GM23338 (cell line): ENCODE measurements at regions not wholly inside any gene's neighbourhood (a gene's known extent, or its start where the extent isn't known, plus 50 kb on each side); places are given as distances from the start of the nearest gene placed in this dataset.

Source experiments
- ATAC-seq: fragments of 200-7000 bp; cut with Tn5 transposase; 3 replicates; pipeline ENCODE4 v1.9.1; 2020
- DNase-seq: peaks from one replicate; pipeline ENCODE4 v3.0.0-alpha.2; 2015; ENCODE audit warnings: low spot score
- H2AFZ ChIP-seq: fragments of 200-600 bp; sonication (generic); 2 replicates; pipeline ENCODE4 v1.8.0; 2016; ENCODE audit warnings: antibody characterized with exemption, mild to moderate bottlenecking, moderate library complexity
- H3F3A ChIP-seq: fragments of 200-600 bp; sonication (generic); replicated peaks from 2 replicates; pipeline ENCODE4 v1.8.0; 2017; ENCODE audit warnings: antibody characterized with exemption, mixed run types, low read depth
- H3K27ac ChIP-seq: fragments of 200-600 bp; sonication (generic); 2 replicates; pipeline ENCODE4 v1.6.1; 2016; ENCODE audit warnings: low read depth
- H3K27me3 ChIP-seq: fragments of 200-600 bp; sonication (generic); 2 replicates; pipeline ENCODE4 v1.8.0; 2016; ENCODE audit warnings: mild to moderate bottlenecking, mixed run types, moderate library complexity; ENCODE audit not compliant: insufficient read depth
- H3K36me3 ChIP-seq: fragments of 200-600 bp; sonication (generic); 2 replicates; pipeline ENCODE4 v1.8.0; 2016; ENCODE audit warnings: mild to moderate bottlenecking; ENCODE audit not compliant: insufficient read depth
- H3K4me1 ChIP-seq: fragments of 200-600 bp; sonication (generic); 2 replicates; pipeline ENCODE4 v1.8.0; 2016; ENCODE audit warnings: mild to moderate bottlenecking, moderate library complexity; ENCODE audit not compliant: insufficient read depth
- H3K4me2 ChIP-seq: fragments of 200-600 bp; sonication (generic); 2 replicates; pipeline ENCODE4 v1.7.1; 2017; ENCODE audit warnings: mixed run types
- H3K4me3 ChIP-seq: fragments of 200-600 bp; sonication (generic); 2 replicates; pipeline ENCODE4 v1.6.1; 2016; ENCODE audit warnings: mixed run types
- H3K79me2 ChIP-seq: fragments of 200-600 bp; sonication (generic); replicated peaks from 2 replicates; pipeline ENCODE4 v1.8.0; 2017; ENCODE audit warnings: mild to moderate bottlenecking; ENCODE audit not compliant: insufficient read depth
- H3K9me2 ChIP-seq: fragments of 200-600 bp; sonication (generic); 2 replicates; pipeline ENCODE4 v1.8.0; 2017; ENCODE audit not compliant: insufficient read depth
- H4K20me1 ChIP-seq: fragments of 200-600 bp; sonication (generic); replicated peaks from 2 replicates; pipeline ENCODE4 v1.8.0; 2017; ENCODE audit warnings: mild to moderate bottlenecking; ENCODE audit not compliant: insufficient read depth
- H3K27ac Mint-ChIP-seq: 2 replicates; pipeline ENCODE4 v1.8.0; 2020; ENCODE audit warnings: inconsistent platforms, mild to moderate bottlenecking, moderate library complexity, mixed read lengths
- H3K27me3 Mint-ChIP-seq: 3 replicates; pipeline ENCODE4 v1.8.0; 2022; ENCODE audit warnings: low read depth, mild to moderate bottlenecking, moderate library complexity, mixed read lengths, inconsistent platforms; ENCODE audit not compliant: insufficient read depth, poor library complexity
- H3K36me3 Mint-ChIP-seq: 3 replicates; pipeline ENCODE4 v1.8.0; 2021; ENCODE audit warnings: low read depth, mild to moderate bottlenecking, inconsistent platforms, moderate library complexity, mixed read lengths
- H3K4me1 Mint-ChIP-seq: 3 replicates; pipeline ENCODE4 v1.8.0; 2020; ENCODE audit warnings: mild to moderate bottlenecking, inconsistent platforms, mixed read lengths
- H3K4me3 Mint-ChIP-seq: 3 replicates; pipeline ENCODE4 v1.8.0; 2021; ENCODE audit warnings: moderate library complexity, mild to moderate bottlenecking, inconsistent platforms, mixed read lengths
- H3K9me3 Mint-ChIP-seq: 3 replicates; pipeline ENCODE4 v1.8.0; 2020; ENCODE audit warnings: moderate library complexity, mild to moderate bottlenecking, inconsistent platforms, mixed read lengths
- CREB1 ChIP-seq: fragments of 250-450 bp; sonication (Bioruptor Pico); IDR thresholded peaks from 2 replicates; pipeline ENCODE4 v1.5.0; 2020; ENCODE audit warnings: low read depth, mild to moderate bottlenecking, moderate library complexity
- EZH2 ChIP-seq: fragments of 200-600 bp; sonication (generic); IDR thresholded peaks from one replicate; pipeline ENCODE4 v1.8.0; 2017; ENCODE audit warnings: antibody characterized with exemption, mild to moderate bottlenecking, low read depth; ENCODE audit not compliant: unreplicated experiment
- EZH2phosphoT487 ChIP-seq: fragments of 200-600 bp; sonication (generic); IDR thresholded peaks from one replicate; pipeline ENCODE4 v1.8.1; 2018; ENCODE audit warnings: antibody characterized with exemption; ENCODE audit not compliant: unreplicated experiment
- JUNB ChIP-seq: IDR thresholded peaks from one replicate; pipeline ENCODE4 v1.6.1; 2016; ENCODE audit warnings: antibody characterized with exemption; ENCODE audit not compliant: unreplicated experiment
- NANOG ChIP-seq: IDR thresholded peaks from 2 replicates; pipeline ENCODE4 v1.6.1; 2016; ENCODE audit warnings: antibody characterized with exemption, borderline replicate concordance
- POLR2AphosphoS5 ChIP-seq: IDR thresholded peaks from 2 replicates; pipeline ENCODE4 v1.6.1; 2016; ENCODE audit warnings: antibody characterized with exemption, low read depth
- STAT1 ChIP-seq: IDR thresholded peaks from one replicate; pipeline ENCODE4 v1.6.1; 2016; ENCODE audit warnings: antibody characterized with exemption; ENCODE audit not compliant: unreplicated experiment
- ZNF114 ChIP-seq: fragments of 250-450 bp; sonication (Bioruptor Pico); IDR thresholded peaks from 2 replicates; pipeline ENCODE4 v1.5.0; 2020; ENCODE audit warnings: mild to moderate bottlenecking, moderate library complexity
- ZNF331 ChIP-seq: fragments of 250-450 bp; sonication (Bioruptor Pico); IDR thresholded peaks from 2 replicates; pipeline ENCODE4 v1.5.0; 2020; ENCODE audit warnings: low read depth, mild to moderate bottlenecking, moderate library complexity
- TF ChIP-seq, protein P1 (sequence below): fragments of 250-450 bp; sonication (Bioruptor Pico); IDR thresholded peaks from 2 replicates; pipeline ENCODE4 v1.5.0; 2020; ENCODE audit warnings: mild to moderate bottlenecking, moderate library complexity
- TF ChIP-seq, protein P2 (sequence below): IDR thresholded peaks from one replicate; pipeline ENCODE4 v1.6.1; 2018; ENCODE audit warnings: antibody characterized with exemption; ENCODE audit not compliant: unreplicated experiment
- TF ChIP-seq, protein P3 (sequence below), 2 experiments: fragments of 200-600 bp in 1 of 2; sonication (generic) in 1 of 2; conservative IDR thresholded peaks; 2 replicates each; pipeline versions ENCODE4 v1.5.1 to v1.6.1; 2016 to 2017; ENCODE audit warnings: antibody characterized with exemption in 2 of 2, low read depth in 2 of 2, mild to moderate bottlenecking in 2 of 2, moderate library complexity in 1 of 2
- TF ChIP-seq, protein P4 (sequence below): IDR thresholded peaks from 2 replicates; pipeline ENCODE4 v1.6.1; 2016; ENCODE audit warnings: antibody characterized with exemption

DNA sequence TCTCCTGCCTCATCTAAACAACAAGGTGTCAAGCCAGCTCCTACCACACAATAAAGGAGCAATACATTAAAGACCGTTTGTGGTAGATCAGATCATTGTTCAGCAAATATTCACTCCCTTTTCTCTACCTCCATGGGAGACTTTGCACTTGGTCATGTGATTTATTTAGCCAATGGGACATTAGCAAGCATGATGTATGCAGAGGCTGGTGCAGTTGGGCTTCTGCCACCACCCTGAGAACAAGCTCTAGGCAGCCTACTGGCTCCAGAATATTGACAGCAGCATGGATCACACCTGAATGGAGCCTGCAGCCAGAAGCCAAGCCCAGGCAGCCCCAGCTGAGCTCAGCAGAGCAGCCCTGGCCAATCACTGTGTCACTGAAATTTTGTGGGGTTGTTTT, 99.4 kb upstream of the UBE2E2 start (continued):
- no peak for TF ChIP-seq STAT1
- TF ChIP-seq NANOG: no peak
- no peak for TF ChIP-seq JUNB

DNA sequence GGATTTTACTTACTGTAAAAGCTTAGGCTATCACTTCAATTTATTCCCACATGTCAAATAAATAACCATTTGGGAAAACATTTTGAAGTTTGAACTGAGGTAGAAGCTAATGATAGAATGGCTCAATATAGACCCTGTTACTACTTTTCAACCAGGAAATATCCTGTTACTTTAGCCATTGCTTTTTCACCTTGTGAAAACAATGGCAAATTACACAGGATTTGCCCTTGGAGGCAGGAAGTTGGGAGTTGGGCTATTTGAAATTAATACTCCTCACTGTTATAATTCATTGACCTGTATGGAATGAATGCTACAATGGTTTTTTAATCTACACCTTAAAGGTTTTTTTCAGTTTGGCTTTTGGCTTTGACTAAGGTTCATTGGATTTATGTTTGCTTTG, 98.1 kb upstream of the UBE2E2 start:
- H3K4me3 ChIP-seq: no peak overlapping the region
- no peaks in the 10 kb centered on the region for H3K4me1 ChIP-seq
- H3K9me2 ChIP-seq: no peaks in the 10 kb centered on the region
- H3K27me3 Mint-ChIP-seq: no peaks in the 10 kb centered on the region
- TF ChIP-seq STAT1 (no peak), NANOG (no peak), JUNB (no peak), CREB1 (CRISPR knock-in tag) (no peak), ZNF331 (CRISPR knock-in tag) (no peak), POLR2AphosphoS5 (no peak), EZH2 (no peak), ZNF114 (no peak), EZH2phosphoT487 (no peak)
- TF ChIP-seq, protein P1, sequence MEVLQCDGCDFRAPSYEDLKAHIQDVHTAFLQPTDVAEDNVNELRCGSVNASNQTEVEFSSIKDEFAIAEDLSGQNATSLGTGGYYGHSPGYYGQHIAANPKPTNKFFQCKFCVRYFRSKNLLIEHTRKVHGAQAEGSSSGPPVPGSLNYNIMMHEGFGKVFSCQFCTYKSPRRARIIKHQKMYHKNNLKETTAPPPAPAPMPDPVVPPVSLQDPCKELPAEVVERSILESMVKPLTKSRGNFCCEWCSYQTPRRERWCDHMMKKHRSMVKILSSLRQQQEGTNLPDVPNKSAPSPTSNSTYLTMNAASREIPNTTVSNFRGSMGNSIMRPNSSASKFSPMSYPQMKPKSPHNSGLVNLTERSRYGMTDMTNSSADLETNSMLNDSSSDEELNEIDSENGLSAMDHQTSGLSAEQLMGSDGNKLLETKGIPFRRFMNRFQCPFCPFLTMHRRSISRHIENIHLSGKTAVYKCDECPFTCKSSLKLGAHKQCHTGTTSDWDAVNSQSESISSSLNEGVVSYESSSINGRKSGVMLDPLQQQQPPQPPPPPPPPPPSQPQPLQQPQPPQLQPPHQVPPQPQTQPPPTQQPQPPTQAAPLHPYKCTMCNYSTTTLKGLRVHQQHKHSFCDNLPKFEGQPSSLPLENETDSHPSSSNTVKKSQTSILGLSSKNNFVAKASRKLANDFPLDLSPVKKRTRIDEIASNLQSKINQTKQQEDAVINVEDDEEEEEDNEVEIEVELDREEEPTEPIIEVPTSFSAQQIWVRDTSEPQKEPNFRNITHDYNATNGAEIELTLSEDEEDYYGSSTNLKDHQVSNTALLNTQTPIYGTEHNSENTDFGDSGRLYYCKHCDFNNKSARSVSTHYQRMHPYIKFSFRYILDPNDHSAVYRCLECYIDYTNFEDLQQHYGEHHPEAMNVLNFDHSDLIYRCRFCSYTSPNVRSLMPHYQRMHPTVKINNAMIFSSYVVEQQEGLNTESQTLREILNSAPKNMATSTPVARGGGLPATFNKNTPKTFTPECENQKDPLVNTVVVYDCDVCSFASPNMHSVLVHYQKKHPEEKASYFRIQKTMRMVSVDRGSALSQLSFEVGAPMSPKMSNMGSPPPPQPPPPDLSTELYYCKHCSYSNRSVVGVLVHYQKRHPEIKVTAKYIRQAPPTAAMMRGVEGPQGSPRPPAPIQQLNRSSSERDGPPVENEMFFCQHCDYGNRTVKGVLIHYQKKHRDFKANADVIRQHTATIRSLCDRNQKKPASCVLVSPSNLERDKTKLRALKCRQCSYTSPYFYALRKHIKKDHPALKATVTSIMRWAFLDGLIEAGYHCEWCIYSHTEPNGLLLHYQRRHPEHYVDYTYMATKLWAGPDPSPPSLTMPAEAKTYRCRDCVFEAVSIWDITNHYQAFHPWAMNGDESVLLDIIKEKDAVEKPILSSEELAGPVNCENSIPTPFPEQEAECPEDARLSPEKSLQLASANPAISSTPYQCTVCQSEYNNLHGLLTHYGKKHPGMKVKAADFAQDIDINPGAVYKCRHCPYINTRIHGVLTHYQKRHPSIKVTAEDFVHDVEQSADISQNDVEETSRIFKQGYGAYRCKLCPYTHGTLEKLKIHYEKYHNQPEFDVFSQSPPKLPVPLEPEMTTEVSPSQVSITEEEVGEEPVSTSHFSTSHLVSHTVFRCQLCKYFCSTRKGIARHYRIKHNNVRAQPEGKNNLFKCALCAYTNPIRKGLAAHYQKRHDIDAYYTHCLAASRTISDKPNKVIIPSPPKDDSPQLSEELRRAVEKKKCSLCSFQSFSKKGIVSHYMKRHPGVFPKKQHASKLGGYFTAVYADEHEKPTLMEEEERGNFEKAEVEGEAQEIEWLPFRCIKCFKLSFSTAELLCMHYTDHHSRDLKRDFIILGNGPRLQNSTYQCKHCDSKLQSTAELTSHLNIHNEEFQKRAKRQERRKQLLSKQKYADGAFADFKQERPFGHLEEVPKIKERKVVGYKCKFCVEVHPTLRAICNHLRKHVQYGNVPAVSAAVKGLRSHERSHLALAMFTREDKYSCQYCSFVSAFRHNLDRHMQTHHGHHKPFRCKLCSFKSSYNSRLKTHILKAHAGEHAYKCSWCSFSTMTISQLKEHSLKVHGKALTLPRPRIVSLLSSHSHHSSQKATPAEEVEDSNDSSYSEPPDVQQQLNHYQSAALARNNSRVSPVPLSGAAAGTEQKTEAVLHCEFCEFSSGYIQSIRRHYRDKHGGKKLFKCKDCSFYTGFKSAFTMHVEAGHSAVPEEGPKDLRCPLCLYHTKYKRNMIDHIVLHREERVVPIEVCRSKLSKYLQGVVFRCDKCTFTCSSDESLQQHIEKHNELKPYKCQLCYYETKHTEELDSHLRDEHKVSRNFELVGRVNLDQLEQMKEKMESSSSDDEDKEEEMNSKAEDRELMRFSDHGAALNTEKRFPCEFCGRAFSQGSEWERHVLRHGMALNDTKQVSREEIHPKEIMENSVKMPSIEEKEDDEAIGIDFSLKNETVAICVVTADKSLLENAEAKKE (CRISPR knock-in tag): no peak
- TF ChIP-seq, protein P2, sequence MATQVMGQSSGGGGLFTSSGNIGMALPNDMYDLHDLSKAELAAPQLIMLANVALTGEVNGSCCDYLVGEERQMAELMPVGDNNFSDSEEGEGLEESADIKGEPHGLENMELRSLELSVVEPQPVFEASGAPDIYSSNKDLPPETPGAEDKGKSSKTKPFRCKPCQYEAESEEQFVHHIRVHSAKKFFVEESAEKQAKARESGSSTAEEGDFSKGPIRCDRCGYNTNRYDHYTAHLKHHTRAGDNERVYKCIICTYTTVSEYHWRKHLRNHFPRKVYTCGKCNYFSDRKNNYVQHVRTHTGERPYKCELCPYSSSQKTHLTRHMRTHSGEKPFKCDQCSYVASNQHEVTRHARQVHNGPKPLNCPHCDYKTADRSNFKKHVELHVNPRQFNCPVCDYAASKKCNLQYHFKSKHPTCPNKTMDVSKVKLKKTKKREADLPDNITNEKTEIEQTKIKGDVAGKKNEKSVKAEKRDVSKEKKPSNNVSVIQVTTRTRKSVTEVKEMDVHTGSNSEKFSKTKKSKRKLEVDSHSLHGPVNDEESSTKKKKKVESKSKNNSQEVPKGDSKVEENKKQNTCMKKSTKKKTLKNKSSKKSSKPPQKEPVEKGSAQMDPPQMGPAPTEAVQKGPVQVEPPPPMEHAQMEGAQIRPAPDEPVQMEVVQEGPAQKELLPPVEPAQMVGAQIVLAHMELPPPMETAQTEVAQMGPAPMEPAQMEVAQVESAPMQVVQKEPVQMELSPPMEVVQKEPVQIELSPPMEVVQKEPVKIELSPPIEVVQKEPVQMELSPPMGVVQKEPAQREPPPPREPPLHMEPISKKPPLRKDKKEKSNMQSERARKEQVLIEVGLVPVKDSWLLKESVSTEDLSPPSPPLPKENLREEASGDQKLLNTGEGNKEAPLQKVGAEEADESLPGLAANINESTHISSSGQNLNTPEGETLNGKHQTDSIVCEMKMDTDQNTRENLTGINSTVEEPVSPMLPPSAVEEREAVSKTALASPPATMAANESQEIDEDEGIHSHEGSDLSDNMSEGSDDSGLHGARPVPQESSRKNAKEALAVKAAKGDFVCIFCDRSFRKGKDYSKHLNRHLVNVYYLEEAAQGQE: no peak
- TF ChIP-seq, protein P3, sequence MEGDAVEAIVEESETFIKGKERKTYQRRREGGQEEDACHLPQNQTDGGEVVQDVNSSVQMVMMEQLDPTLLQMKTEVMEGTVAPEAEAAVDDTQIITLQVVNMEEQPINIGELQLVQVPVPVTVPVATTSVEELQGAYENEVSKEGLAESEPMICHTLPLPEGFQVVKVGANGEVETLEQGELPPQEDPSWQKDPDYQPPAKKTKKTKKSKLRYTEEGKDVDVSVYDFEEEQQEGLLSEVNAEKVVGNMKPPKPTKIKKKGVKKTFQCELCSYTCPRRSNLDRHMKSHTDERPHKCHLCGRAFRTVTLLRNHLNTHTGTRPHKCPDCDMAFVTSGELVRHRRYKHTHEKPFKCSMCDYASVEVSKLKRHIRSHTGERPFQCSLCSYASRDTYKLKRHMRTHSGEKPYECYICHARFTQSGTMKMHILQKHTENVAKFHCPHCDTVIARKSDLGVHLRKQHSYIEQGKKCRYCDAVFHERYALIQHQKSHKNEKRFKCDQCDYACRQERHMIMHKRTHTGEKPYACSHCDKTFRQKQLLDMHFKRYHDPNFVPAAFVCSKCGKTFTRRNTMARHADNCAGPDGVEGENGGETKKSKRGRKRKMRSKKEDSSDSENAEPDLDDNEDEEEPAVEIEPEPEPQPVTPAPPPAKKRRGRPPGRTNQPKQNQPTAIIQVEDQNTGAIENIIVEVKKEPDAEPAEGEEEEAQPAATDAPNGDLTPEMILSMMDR (conservative IDR thresholded peaks at IDR 0.05; ENCODE audit: low read depth in 2 of 2): no peak
- TF ChIP-seq, protein P4, sequence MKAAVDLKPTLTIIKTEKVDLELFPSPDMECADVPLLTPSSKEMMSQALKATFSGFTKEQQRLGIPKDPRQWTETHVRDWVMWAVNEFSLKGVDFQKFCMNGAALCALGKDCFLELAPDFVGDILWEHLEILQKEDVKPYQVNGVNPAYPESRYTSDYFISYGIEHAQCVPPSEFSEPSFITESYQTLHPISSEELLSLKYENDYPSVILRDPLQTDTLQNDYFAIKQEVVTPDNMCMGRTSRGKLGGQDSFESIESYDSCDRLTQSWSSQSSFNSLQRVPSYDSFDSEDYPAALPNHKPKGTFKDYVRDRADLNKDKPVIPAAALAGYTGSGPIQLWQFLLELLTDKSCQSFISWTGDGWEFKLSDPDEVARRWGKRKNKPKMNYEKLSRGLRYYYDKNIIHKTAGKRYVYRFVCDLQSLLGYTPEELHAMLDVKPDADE: no peak
- no peaks in the 10 kb centered on the region for H4K20me1 ChIP-seq
- H3K4me1 Mint-ChIP-seq: no peaks in the 10 kb centered on the region; the same call in 1 of the 3 replicates
- no peaks in the 10 kb centered on the region for H3F3A ChIP-seq
- H3K27ac ChIP-seq: no peak overlapping the region
- ATAC-seq (no peak), DNase-seq (no peak)
- H2AFZ ChIP-seq: no peak overlapping the region
- H3K9me3 Mint-ChIP-seq: no peaks in the 10 kb centered on the region; the same call in 2 of the 3 replicates
- H3K79me2 ChIP-seq: no peaks in the 10 kb centered on the region
- no peaks in the 10 kb centered on the region for H3K36me3 ChIP-seq
- no peak overlapping the region for H3K4me3 Mint-ChIP-seq
- no peak overlapping the region for H3K27ac Mint-ChIP-seq
- no peaks in the 10 kb centered on the region for H3K27me3 ChIP-seq
- H3K36me3 Mint-ChIP-seq: no peaks in the 10 kb centered on the region; the same call in 2 of the 3 replicates
- no peak overlapping the region for H3K4me2 ChIP-seq
